Gastroesophageal sphincter (tissue), 4 donors: ENCODE measurements at regions not wholly inside any gene's neighbourhood (a gene's known extent, or its start where the extent isn't known, plus 50 kb on each side); places are given as distances from the start of the nearest gene placed in this dataset.

Source experiments
- ATAC-seq: fragments of 150-250 bp; one replicate; pipeline ENCODE4 v1.9.1; 2016; ENCODE audit warnings: mild to moderate bottlenecking, moderate library complexity
- H3K27ac ChIP-seq, 4 donors: fragments of 200-600 bp; sonication (generic) in 3 of 4; 1 replicate in 3 of 4; 2 replicates in 1 of 4; pipeline ENCODE4 v1.5.1; 2016 to 2019
- H3K27me3 ChIP-seq: fragments of 200-600 bp; sonication (generic); one replicate; pipeline ENCODE4 v1.5.1; 2019
- H3K36me3 ChIP-seq, 2 donors: fragments of 200-600 bp; sonication (generic); one replicate each; pipeline ENCODE4 v1.5.1; 2019; ENCODE audit warnings: control low read depth in 1 of 2
- H3K4me1 ChIP-seq, 3 donors: fragments of 200-600 bp; sonication (generic); 1 replicate in 2 of 3; 2 replicates in 1 of 3; pipeline ENCODE4 v1.5.1; 2016 to 2019; ENCODE audit warnings: control low read depth in 2 of 3
- H3K4me3 ChIP-seq, 2 donors: fragments of 200-600 bp; sonication (generic); one replicate each; pipeline ENCODE4 v1.5.1; 2019; ENCODE audit warnings: mild to moderate bottlenecking in 1 of 2, moderate library complexity in 1 of 2
- H3K9me3 ChIP-seq, 3 donors: fragments of 200-600 bp; sonication (generic); one replicate each; pipeline ENCODE4 v1.5.1; 2017 to 2019; ENCODE audit warnings: control low read depth in 2 of 3
- CTCF ChIP-seq, 4 experiments: fragments of 200-600 bp in 2 of 4; fragments of 450-650 bp in 2 of 4; sonication (generic) in 1 of 4; IDR thresholded peaks; one replicate each; pipeline ENCODE4 v1.5.1; 2017 to 2019; ENCODE audit warnings: antibody characterized with exemption in 4 of 4, mild to moderate bottlenecking in 2 of 4, moderate library complexity in 2 of 4
- EP300 ChIP-seq: sonication (generic); formaldehyde crosslinking; IDR thresholded peaks from one replicate; pipeline ENCODE4 v1.6.1; 2017; ENCODE audit warnings: antibody characterized with exemption, mild to moderate bottlenecking
- POLR2A ChIP-seq, 2 donors: fragments of 450-650 bp; IDR thresholded peaks; one replicate each; pipeline ENCODE4 v1.6.1; 2017; ENCODE audit warnings: antibody characterized with exemption in 2 of 2, mild to moderate bottlenecking in 2 of 2, moderate library complexity in 1 of 2
- POLR2AphosphoS5 ChIP-seq: sonication (generic); formaldehyde crosslinking; IDR thresholded peaks from one replicate; pipeline ENCODE4 v1.6.1; 2017; ENCODE audit warnings: antibody characterized with exemption
- WGBS, 2 donors: methylation state at CpG; one replicate each; pipeline ENCODE4 v1.1.5; 2018; ENCODE audit warnings: low coverage in 1 of 2; 5-methylcytosine and 5-hydroxymethylcytosine counted together

- Histone ChIP-seq H3K27ac (no peak overlapping the region), H3K36me3 (no peaks in the 10 kb centered on the region), H3K4me1 (no peaks in the 10 kb centered on the region), H3K27me3 (no peaks in the 10 kb centered on the region), H3K4me3 (no peak overlapping the region), H3K9me3 (peaks cover 0 to under 1% (median 0%) of the 10 kb centered on the region in 3 donors)
- no peak for ATAC-seq
- TF ChIP-seq CTCF (IDR thresholded peaks at IDR 0.05): peak in 1 of 4 experiments; percentile 29
- no peak for TF ChIP-seq EP300
- 28 to 42% methylated on average over 2 of the region's 2 CpGs for WGBS, 2 donors
These were observed 80.1 kb upstream of the PRSS1 start for GRCh38 chr7:142669074-142669654.

- Histone ChIP-seq H3K4me3 (no peak overlapping the region), H3K9me3 (no peaks in the 10 kb centered on the region), H3K27ac (no peak overlapping the region), H3K4me1 (no peaks in the 10 kb centered on the region), H3K27me3 (no peaks in the 10 kb centered on the region), H3K36me3 (no peaks in the 10 kb centered on the region)
- no peak for ATAC-seq
- WGBS, 2 donors: 43 to 51% methylated on average over 4 of the region's 4 CpGs
- TF ChIP-seq POLR2A (IDR thresholded peaks at IDR 0.05): no peak
- no peak for TF ChIP-seq POLR2AphosphoS5
- no peak for TF ChIP-seq EP300
- no peak for TF ChIP-seq CTCF (IDR thresholded peaks at IDR 0.05)
These were observed 80.8 kb upstream of the PRSS1 start for GRCh38 chr7:142668495-142668894.

- Histone ChIP-seq H3K27ac (no peak overlapping the region), H3K27me3 (no peaks in the 10 kb centered on the region), H3K36me3 (no peaks in the 10 kb centered on the region), H3K4me1 (no peaks in the 10 kb centered on the region), H3K4me3 (no peak overlapping the region), H3K9me3 (no peaks in the 10 kb centered on the region)
- TF ChIP-seq POLR2AphosphoS5 (no peak), CTCF (IDR thresholded peaks at IDR 0.05) (no peak), EP300 (no peak), POLR2A (IDR thresholded peaks at IDR 0.05) (no peak)
- ATAC-seq: no peak
- 0 to 22% methylated on average over 1 of the region's 1 CpG for WGBS, 2 donors
These were observed 91.9 kb upstream of the PRSS1 start for GRCh38 chr7:142657376-142657775.

- Histone ChIP-seq H3K27ac (no peak overlapping the region), H3K9me3 (peaks cover 0 to 8% (median 0%) of the 10 kb centered on the region in 3 donors), H3K27me3 (peaks cover 4% of the 10 kb centered on the region), H3K36me3 (no peaks in the 10 kb centered on the region), H3K4me1 (no peaks in the 10 kb centered on the region), H3K4me3 (no peak overlapping the region)
- WGBS, 2 donors: 75 to 100% methylated on average over 2 of the region's 5 CpGs
- no peak for ATAC-seq
- TF ChIP-seq POLR2A (IDR thresholded peaks at IDR 0.05): no peak
- TF ChIP-seq POLR2AphosphoS5: no peak
- TF ChIP-seq CTCF (IDR thresholded peaks at IDR 0.05): no peak
- no peak for TF ChIP-seq EP300
These were observed 94.9 kb upstream of the PRSS1 start for GRCh38 chr7:142654398-142654797.

- Histone ChIP-seq H3K9me3 (peaks cover 0 to 8% (median 0%) of the 10 kb centered on the region in 3 donors), H3K27me3 (peaks cover 32% of the 10 kb centered on the region), H3K36me3 (no peaks in the 10 kb centered on the region), H3K4me1 (no peaks in the 10 kb centered on the region), H3K27ac (no peak overlapping the region), H3K4me3 (no peak overlapping the region)
- WGBS, 2 donors: 100% methylated on average over 1 of the region's 1 CpG; no CpG with 5 or more reads in 1 of the 2 donors
- ATAC-seq: no peak
- TF ChIP-seq CTCF (IDR thresholded peaks at IDR 0.05) (no peak), POLR2A (IDR thresholded peaks at IDR 0.05) (no peak), POLR2AphosphoS5 (no peak), EP300 (no peak)
These were observed 101.5 kb upstream of the PRSS1 start for GRCh38 chr7:142647749-142648148.
